ENCODE measurements at regions not wholly inside any gene's neighbourhood (a gene's known extent, or its start where the extent isn't known, plus 50 kb on each side); places are given as distances from the start of the nearest gene placed in this dataset.
"Not testable (repeated sequence)": the region's sequence is repeated elsewhere in the genome, so short reads cannot be mapped to it uniquely, and the experiment has no call there.

DNA sequence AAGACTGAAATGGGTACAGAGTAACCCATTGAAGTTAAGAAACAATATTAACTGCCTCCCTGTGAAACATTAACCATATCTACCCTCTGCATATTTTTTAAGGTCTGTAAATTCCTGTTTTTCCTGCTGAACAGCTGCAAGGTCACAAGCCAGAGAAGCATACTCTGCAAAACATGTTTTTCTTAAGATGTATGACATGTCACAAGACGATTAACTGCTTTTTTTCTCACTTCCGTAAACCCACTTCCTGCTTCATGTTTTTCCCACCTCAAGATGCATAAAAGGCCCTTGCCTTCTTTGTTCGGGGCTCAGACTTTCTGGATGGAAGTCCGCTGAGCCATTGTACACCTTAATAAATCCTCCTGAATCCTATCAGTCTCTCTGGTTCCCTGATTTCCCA, 504.7 kb upstream of the MIS18BP1 start:
- Histone ChIP-seq H3K79me2 (ENCODE audit: low read length) (no peaks in the 10 kb centered on the region), H3K27ac (ENCODE audit: low read length) (no peak overlapping the region), H3K4me2 (ENCODE audit: low read length) (no peak overlapping the region), H3K4me3 (ENCODE audit: low read length) (no peak overlapping the region), H2AFZ (ENCODE audit: low read length) (no peak overlapping the region), H4K20me1 (ENCODE audit: low read length) (no peaks in the 10 kb centered on the region), H3K36me3 (ENCODE audit: low read depth, low read length) (no peaks in the 10 kb centered on the region), H3K9ac (ENCODE audit: low read length) (no peak overlapping the region), H3K4me1 (ENCODE audit: insufficient read depth, low read length) (no peaks in the 10 kb centered on the region), H3K9me2 (replicated peaks; ENCODE audit: low read length) (no peaks in the 10 kb centered on the region), H3K27me3 (ENCODE audit: low read length) (no peaks in the 10 kb centered on the region), H3F3A (ENCODE audit: low read length, unreplicated experiment) (no peaks in the 10 kb centered on the region), H3K9me3 (ENCODE audit: low read length) (peaks cover 9% of the 10 kb centered on the region; the same call in 1 of the 2 replicates)
- ATAC-seq (no peak), DNase-seq (no peak)
- CTCF ChIA-PET: no interaction called here
- POLR2A ChIA-PET (ENCODE audit: unreplicated experiment): no interaction called here
- TF ChIP-seq EZH2 (IDR thresholded peaks at IDR 0.05; ENCODE audit: low read length, unreplicated experiment) (no peak), EZH2phosphoT487 (IDR thresholded peaks at IDR 0.05; ENCODE audit: borderline replicate concordance, low read length) (no peak)
- TF ChIP-seq, protein P1, sequence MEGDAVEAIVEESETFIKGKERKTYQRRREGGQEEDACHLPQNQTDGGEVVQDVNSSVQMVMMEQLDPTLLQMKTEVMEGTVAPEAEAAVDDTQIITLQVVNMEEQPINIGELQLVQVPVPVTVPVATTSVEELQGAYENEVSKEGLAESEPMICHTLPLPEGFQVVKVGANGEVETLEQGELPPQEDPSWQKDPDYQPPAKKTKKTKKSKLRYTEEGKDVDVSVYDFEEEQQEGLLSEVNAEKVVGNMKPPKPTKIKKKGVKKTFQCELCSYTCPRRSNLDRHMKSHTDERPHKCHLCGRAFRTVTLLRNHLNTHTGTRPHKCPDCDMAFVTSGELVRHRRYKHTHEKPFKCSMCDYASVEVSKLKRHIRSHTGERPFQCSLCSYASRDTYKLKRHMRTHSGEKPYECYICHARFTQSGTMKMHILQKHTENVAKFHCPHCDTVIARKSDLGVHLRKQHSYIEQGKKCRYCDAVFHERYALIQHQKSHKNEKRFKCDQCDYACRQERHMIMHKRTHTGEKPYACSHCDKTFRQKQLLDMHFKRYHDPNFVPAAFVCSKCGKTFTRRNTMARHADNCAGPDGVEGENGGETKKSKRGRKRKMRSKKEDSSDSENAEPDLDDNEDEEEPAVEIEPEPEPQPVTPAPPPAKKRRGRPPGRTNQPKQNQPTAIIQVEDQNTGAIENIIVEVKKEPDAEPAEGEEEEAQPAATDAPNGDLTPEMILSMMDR (conservative IDR thresholded peaks at IDR 0.05; ENCODE audit: low read depth, low read length): no peak
- no TSS peak for BruUV-seq (replicated peaks)
- intact Hi-C loops (cut with micrococcal nuclease): no loop called here

DNA sequence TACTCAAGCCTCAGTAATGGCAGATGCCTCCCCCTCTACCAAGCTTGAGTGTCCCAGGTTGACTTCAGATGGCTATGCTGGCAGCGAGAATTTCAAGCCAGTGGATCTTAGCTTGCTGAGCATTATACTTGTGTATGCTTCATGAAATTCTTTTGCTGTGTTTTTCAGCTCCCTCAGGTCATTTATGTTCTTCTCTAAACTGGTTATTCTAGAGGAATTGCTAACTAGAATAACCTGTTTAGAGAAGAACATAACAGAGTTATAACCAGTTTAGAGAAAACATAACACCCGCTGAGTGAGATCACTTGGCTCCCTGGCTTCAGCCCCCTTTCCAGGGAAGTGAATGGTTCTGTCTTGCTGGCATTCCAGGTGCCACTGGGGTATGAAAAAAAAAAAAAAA, 503.4 kb upstream of the MIS18BP1 start:
- H3K27ac ChIP-seq (ENCODE audit: low read length); BruUV-seq (replicated peaks); ATAC-seq; H3K36me3 ChIP-seq (ENCODE audit: low read depth, low read length); H3K9ac ChIP-seq (ENCODE audit: low read length); POLR2A ChIA-PET (ENCODE audit: unreplicated experiment); H3K9me3 ChIP-seq (ENCODE audit: low read length); H3K27me3 ChIP-seq (ENCODE audit: low read length); H3K9me2 ChIP-seq (replicated peaks; ENCODE audit: low read length); H4K20me1 ChIP-seq (ENCODE audit: low read length); H3K4me1 ChIP-seq (ENCODE audit: insufficient read depth, low read length); H2AFZ ChIP-seq (ENCODE audit: low read length); H3K4me2 ChIP-seq (ENCODE audit: low read length); H3F3A ChIP-seq (ENCODE audit: low read length, unreplicated experiment); H3K79me2 ChIP-seq (ENCODE audit: low read length); DNase-seq; intact Hi-C loops (cut with micrococcal nuclease); H3K4me3 ChIP-seq (ENCODE audit: low read length); CTCF ChIA-PET: not testable (repeated sequence)

GRCh38 chr14:45743884-45744283, 490.9 kb upstream of the MIS18BP1 start:
- H4K20me1 ChIP-seq (ENCODE audit: low read length): no peaks in the 10 kb centered on the region
- no peak overlapping the region for H3K27ac ChIP-seq (ENCODE audit: low read length)
- H3K4me3 ChIP-seq (ENCODE audit: low read length): no peak overlapping the region
- BruUV-seq (replicated peaks): no TSS peak
- intact Hi-C loops (cut with micrococcal nuclease): no loop called here
- POLR2A ChIA-PET (ENCODE audit: unreplicated experiment): no interaction called here
- ATAC-seq (no peak), DNase-seq (no peak)
- no peak overlapping the region for H3K9ac ChIP-seq (ENCODE audit: low read length)
- CTCF ChIA-PET: no interaction called here
- H3K9me3 ChIP-seq (ENCODE audit: low read length): no peaks in the 10 kb centered on the region
- no peaks in the 10 kb centered on the region for H3K79me2 ChIP-seq (ENCODE audit: low read length)
- H2AFZ ChIP-seq (ENCODE audit: low read length): no peak overlapping the region
- H3K4me2 ChIP-seq (ENCODE audit: low read length): no peak overlapping the region
- H3K27me3 ChIP-seq (ENCODE audit: low read length): peaks cover 17% of the 10 kb centered on the region
- H3K4me1 ChIP-seq (ENCODE audit: insufficient read depth, low read length): no peaks in the 10 kb centered on the region
- H3K36me3 ChIP-seq (ENCODE audit: low read depth, low read length): no peaks in the 10 kb centered on the region
- TF ChIP-seq, protein P1 (conservative IDR thresholded peaks at IDR 0.05; ENCODE audit: low read depth, low read length): no peak
- TF ChIP-seq EZH2phosphoT487 (IDR thresholded peaks at IDR 0.05; ENCODE audit: borderline replicate concordance, low read length) (no peak), EZH2 (IDR thresholded peaks at IDR 0.05; ENCODE audit: low read length, unreplicated experiment) (no peak)
- no peaks in the 10 kb centered on the region for H3K9me2 ChIP-seq (replicated peaks; ENCODE audit: low read length)
- H3F3A ChIP-seq (ENCODE audit: low read length, unreplicated experiment): no peaks in the 10 kb centered on the region
